Inferior parietal cortex (tissue), 1 donor: ENCODE measurements at regions not wholly inside any gene's neighbourhood (a gene's known extent, or its start where the extent isn't known, plus 50 kb on each side); places are given as distances from the start of the nearest gene placed in this dataset.
"Not testable (repeated sequence)": the region's sequence is repeated elsewhere in the genome, so short reads cannot be mapped to it uniquely, and the experiment has no call there.

Source experiments
- DNase-seq: peaks from one replicate; pipeline ENCODE4 v3.0.0-alpha.2; 2016; ENCODE audit errors: extremely low spot score

GRCh38 chr5:74461251-74461650 lies 179.3 kb downstream of the ENC1 start:
- DNase-seq, result no peak

GRCh38 chr5:74460694-74461093 lies 179.8 kb downstream of the ENC1 start:
- DNase-seq, result no peak

GRCh38 chr5:74459984-74460383 lies 180.5 kb downstream of the ENC1 start:
- no peak for DNase-seq

GRCh38 chr5:74457876-74458275 lies 182.7 kb downstream of the ENC1 start:
- no peak for DNase-seq

- DNase-seq, result no peak
Observed at GRCh38 chr5:74454263-74455030, 186.1 kb downstream of the ENC1 start.

GRCh38 chr5:74452856-74453255 lies 187.7 kb downstream of the ENC1 start:
- DNase-seq, result no peak

- no peak for DNase-seq
Observed at GRCh38 chr5:74450095-74450494, 190.4 kb downstream of the ENC1 start.

GRCh38 chr5:74446725-74447241 lies 193.7 kb downstream of the ENC1 start:
- DNase-seq, result no peak

- DNase-seq, result no peak
Observed at GRCh38 chr5:74442466-74442865, 198.1 kb downstream of the ENC1 start.

- no peak for DNase-seq
Observed at GRCh38 chr5:74441616-74442015, 198.9 kb downstream of the ENC1 start.

- no peak for DNase-seq
Observed at GRCh38 chr5:74440341-74440740, 200.2 kb downstream of the ENC1 start.

GRCh38 chr5:74437870-74438269 lies 202.7 kb downstream of the ENC1 start:
- not testable (repeated sequence) for DNase-seq

GRCh38 chr5:74433896-74434829 lies 206.4 kb downstream of the ENC1 start:
- DNase-seq, result no peak

- DNase-seq, result no peak
Observed at GRCh38 chr5:74433255-74433895, 207.2 kb downstream of the ENC1 start.

GRCh38 chr5:74432721-74433120 lies 207.8 kb downstream of the ENC1 start:
- DNase-seq, result no peak

- DNase-seq, result no peak
Observed at GRCh38 chr5:74432216-74432615, 208.3 kb downstream of the ENC1 start.

GRCh38 chr5:74431290-74431669 lies 209.2 kb downstream of the ENC1 start:
- no peak for DNase-seq

- no peak for DNase-seq
Observed at GRCh38 chr5:74430631-74431289, 209.8 kb downstream of the ENC1 start.

- no peak for DNase-seq
Observed at GRCh38 chr5:74429495-74429894, 211.0 kb downstream of the ENC1 start.

GRCh38 chr5:74428876-74429275 lies 211.7 kb downstream of the ENC1 start:
- DNase-seq, result no peak

- no peak for DNase-seq
Observed at GRCh38 chr5:74428275-74428674, 212.3 kb downstream of the ENC1 start.

- no peak for DNase-seq
Observed at GRCh38 chr5:74426506-74426905, 214.0 kb downstream of the ENC1 start.
